ENCODE measurements at regions not wholly inside any gene's neighbourhood (a gene's known extent, or its start where the extent isn't known, plus 50 kb on each side); places are given as distances from the start of the nearest gene placed in this dataset.

GRCh38 chr1:201646411-201647022 lies 107.6 kb downstream of the NAV1 start:
- no peak for TF ChIP-seq CTCF (IDR thresholded peaks at IDR 0.05; ENCODE audit: low read depth, low read length)
- no peak for TF ChIP-seq EZH2phosphoT487 (IDR thresholded peaks at IDR 0.05; ENCODE audit: low read depth)

Measured in OCI-LY3 (cell line).